ENCODE measurements at regions not wholly inside any gene's neighbourhood (a gene's known extent, or its start where the extent isn't known, plus 50 kb on each side); places are given as distances from the start of the nearest gene placed in this dataset.

DNA sequence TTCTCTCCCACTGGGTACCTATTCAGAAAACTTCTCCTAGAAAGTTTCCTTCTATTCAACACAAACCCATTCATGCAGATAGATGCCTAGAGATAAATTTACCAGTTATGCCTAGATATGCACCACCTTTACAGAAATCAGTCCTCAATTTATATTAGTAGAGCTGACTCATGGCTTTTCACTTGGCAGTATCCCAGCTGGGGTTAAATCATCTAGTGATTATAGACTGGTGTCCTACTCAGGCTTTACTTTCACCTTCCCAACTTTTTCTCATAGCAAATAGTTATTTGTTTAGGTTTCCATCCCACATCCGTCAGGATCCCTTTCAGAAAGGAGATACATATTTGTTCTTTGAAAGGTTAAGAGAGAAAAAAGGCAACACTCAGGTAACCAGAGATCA lies 124.5 kb downstream of the AQP4 start:
- Histone ChIP-seq H3K9ac (replicated peaks; ENCODE audit: extremely low read depth, insufficient read depth, low read length) (no peak overlapping the region), H3K4me1 (ENCODE audit: control insufficient read depth, extremely low read depth, insufficient read depth, low read length) (no peaks in the 10 kb centered on the region), H3K9me3 (replicated peaks; ENCODE audit: control insufficient read depth, insufficient read depth, low read length) (no peaks in the 10 kb centered on the region), H2AFZ (ENCODE audit: low read depth, low read length) (no peak overlapping the region), H3K27ac (ENCODE audit: insufficient read depth, low read depth, low read length) (no peak overlapping the region), H3K9me1 (replicated peaks; ENCODE audit: control insufficient read depth, extremely low read depth, insufficient read depth, low read length) (no peaks in the 10 kb centered on the region), H3K4me3 (replicated peaks in 1 of 3; ENCODE audit: insufficient read depth in 1 of 3, low read depth in 1 of 3, low read length in 3 of 3) (no peak overlapping the region), H4K20me1 (replicated peaks; ENCODE audit: control insufficient read depth, extremely low read depth, insufficient read depth, low read length) (no peaks in the 10 kb centered on the region), H3K36me3 (ENCODE audit: control insufficient read depth in 2 of 2, extremely low read depth in 1 of 2, insufficient read depth in 2 of 2, low read length in 2 of 2) (no peaks in the 10 kb centered on the region), H3K4me2 (ENCODE audit: insufficient read depth, low read length) (no peak overlapping the region), H3K27me3 (ENCODE audit: control insufficient read depth in 2 of 2, insufficient read depth in 2 of 2, low read length in 2 of 2) (no peaks in the 10 kb centered on the region), H3K79me2 (ENCODE audit: control insufficient read depth, insufficient read depth, low read length) (no peaks in the 10 kb centered on the region)
- TF ChIP-seq POLR2A (IDR thresholded peaks at IDR 0.05; ENCODE audit: low read depth, low read length) (no peak), MYC (IDR thresholded peaks at IDR 0.05; ENCODE audit: low read depth, low read length) (no peak)
- DNase-seq (ENCODE audit: low read depth, low spot score), result no peak
- ChIA-PET CTCF (no interaction called here), POLR2A (no interaction called here)
- no peak for FAIRE-seq
- BruUV-seq (replicated peaks), result no TSS peak
- intact Hi-C loops (cut with micrococcal nuclease) (no loop called here), dilution Hi-C loops (cut with MboI; ENCODE audit: extremely low pct_ligation_motif_present, low sequenced_read_pairs) (no loop called here)

DNA sequence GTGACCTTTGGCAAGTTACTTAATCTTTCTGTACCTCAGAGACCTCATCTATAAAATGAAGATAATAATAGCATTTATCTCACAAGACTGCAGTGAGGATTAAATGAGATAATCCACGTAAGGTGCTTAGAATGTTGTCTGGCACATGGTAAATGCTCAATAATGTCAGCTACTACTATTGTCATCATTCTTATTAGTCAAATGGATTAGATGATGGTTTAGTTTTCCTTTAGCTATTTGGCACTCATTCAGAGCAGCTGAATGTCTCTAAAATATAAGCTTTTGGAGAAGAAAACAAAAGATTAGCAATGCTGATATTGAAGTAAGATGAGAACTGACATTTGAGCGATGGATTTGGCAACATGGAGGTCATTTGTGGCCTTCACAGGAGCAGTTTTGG lies 125.1 kb downstream of the AQP4 start:
- no peak overlapping the region for H3K9ac ChIP-seq (replicated peaks; ENCODE audit: extremely low read depth, insufficient read depth, low read length)
- no peaks in the 10 kb centered on the region for H3K79me2 ChIP-seq (ENCODE audit: control insufficient read depth, insufficient read depth, low read length)
- TF ChIP-seq POLR2AphosphoS5 (IDR thresholded peaks at IDR 0.05; ENCODE audit: insufficient read depth, low read depth, low read length), result no peak
- TF ChIP-seq GATA2 (IDR thresholded peaks at IDR 0.05; ENCODE audit: insufficient read depth, insufficient read length, low read depth, low read length), result no peak
- no peak for TF ChIP-seq JUN (IDR thresholded peaks at IDR 0.05; ENCODE audit: borderline replicate concordance, insufficient read depth, insufficient read length, low read depth)
- no peak for TF ChIP-seq POLR2A (IDR thresholded peaks at IDR 0.05; ENCODE audit: low read depth, low read length)
- TF ChIP-seq MYC (IDR thresholded peaks at IDR 0.05; ENCODE audit: low read depth, low read length), result no peak
- no peak for TF ChIP-seq MAX (IDR thresholded peaks at IDR 0.05; ENCODE audit: insufficient read depth, insufficient read length)
- TF ChIP-seq, protein P1, sequence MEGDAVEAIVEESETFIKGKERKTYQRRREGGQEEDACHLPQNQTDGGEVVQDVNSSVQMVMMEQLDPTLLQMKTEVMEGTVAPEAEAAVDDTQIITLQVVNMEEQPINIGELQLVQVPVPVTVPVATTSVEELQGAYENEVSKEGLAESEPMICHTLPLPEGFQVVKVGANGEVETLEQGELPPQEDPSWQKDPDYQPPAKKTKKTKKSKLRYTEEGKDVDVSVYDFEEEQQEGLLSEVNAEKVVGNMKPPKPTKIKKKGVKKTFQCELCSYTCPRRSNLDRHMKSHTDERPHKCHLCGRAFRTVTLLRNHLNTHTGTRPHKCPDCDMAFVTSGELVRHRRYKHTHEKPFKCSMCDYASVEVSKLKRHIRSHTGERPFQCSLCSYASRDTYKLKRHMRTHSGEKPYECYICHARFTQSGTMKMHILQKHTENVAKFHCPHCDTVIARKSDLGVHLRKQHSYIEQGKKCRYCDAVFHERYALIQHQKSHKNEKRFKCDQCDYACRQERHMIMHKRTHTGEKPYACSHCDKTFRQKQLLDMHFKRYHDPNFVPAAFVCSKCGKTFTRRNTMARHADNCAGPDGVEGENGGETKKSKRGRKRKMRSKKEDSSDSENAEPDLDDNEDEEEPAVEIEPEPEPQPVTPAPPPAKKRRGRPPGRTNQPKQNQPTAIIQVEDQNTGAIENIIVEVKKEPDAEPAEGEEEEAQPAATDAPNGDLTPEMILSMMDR (IDR thresholded peaks at IDR 0.05; ENCODE audit: extremely low read depth in 1 of 2, insufficient read depth in 1 of 2, low read depth in 1 of 2, low read length in 2 of 2), result no peak
- TF ChIP-seq EZH2 (IDR thresholded peaks at IDR 0.05; ENCODE audit: borderline replicate concordance, low read depth, low read length, severe bottlenecking), result no peak
- TF ChIP-seq FOS (IDR thresholded peaks at IDR 0.05; ENCODE audit: borderline replicate concordance, insufficient read depth, low read length), result no peak
- intact Hi-C loops (cut with micrococcal nuclease) (no loop called here), dilution Hi-C loops (cut with MboI; ENCODE audit: extremely low pct_ligation_motif_present, low sequenced_read_pairs) (no loop called here)
- no peaks in the 10 kb centered on the region for H4K20me1 ChIP-seq (replicated peaks; ENCODE audit: control insufficient read depth, extremely low read depth, insufficient read depth, low read length)
- no peak overlapping the region for H3K27ac ChIP-seq (ENCODE audit: insufficient read depth, low read depth, low read length)
- no peaks in the 10 kb centered on the region for H3K9me3 ChIP-seq (replicated peaks; ENCODE audit: control insufficient read depth, insufficient read depth, low read length)
- no peak overlapping the region for H2AFZ ChIP-seq (ENCODE audit: low read depth, low read length)
- no peaks in the 10 kb centered on the region for H3K36me3 ChIP-seq (ENCODE audit: control insufficient read depth in 2 of 2, extremely low read depth in 1 of 2, insufficient read depth in 2 of 2, low read length in 2 of 2)
- H3K4me3 ChIP-seq (replicated peaks in 1 of 3; ENCODE audit: insufficient read depth in 1 of 3, low read depth in 1 of 3, low read length in 3 of 3), result no peak overlapping the region
- BruUV-seq (replicated peaks), result no TSS peak
- POLR2A ChIA-PET, result no interaction called here
- no peak for FAIRE-seq
- no peaks in the 10 kb centered on the region for H3K27me3 ChIP-seq (ENCODE audit: control insufficient read depth in 2 of 2, insufficient read depth in 2 of 2, low read length in 2 of 2)
- CTCF ChIA-PET, result no interaction called here
- no peaks in the 10 kb centered on the region for H3K4me1 ChIP-seq (ENCODE audit: control insufficient read depth, extremely low read depth, insufficient read depth, low read length)
- no peak for DNase-seq (ENCODE audit: low read depth, low spot score)
- H3K9me1 ChIP-seq (replicated peaks; ENCODE audit: control insufficient read depth, extremely low read depth, insufficient read depth, low read length), result no peaks in the 10 kb centered on the region
- H3K4me2 ChIP-seq (ENCODE audit: insufficient read depth, low read length), result no peak overlapping the region

Measured in endothelial cell of umbilical vein (primary cell).